OCI-LY3 (cell line): ENCODE measurements at regions not wholly inside any gene's neighbourhood (a gene's known extent, or its start where the extent isn't known, plus 50 kb on each side); places are given as distances from the start of the nearest gene placed in this dataset.

Experiments
- H2AFZ ChIP-seq: fragments of 200-600, 300-600 bp; shearing (Covaris generic); 2 replicates; pipeline ENCODE4 v1.6.0; 2014; ENCODE audit warnings: antibody characterized with exemption, low read depth, low read length
- H3K27ac ChIP-seq: fragments of 200-600, 300-600 bp; sonication (generic); 2 replicates; pipeline ENCODE4 v1.5.1; 2014; ENCODE audit warnings: mild to moderate bottlenecking, low read length, moderate library complexity, mixed read lengths
- H3K27me3 ChIP-seq: fragments of 200-600, 300-600 bp; sonication (generic); 2 replicates; pipeline ENCODE4 v1.6.1; 2014; ENCODE audit warnings: low read depth, low read length, mixed read lengths
- H3K36me3 ChIP-seq: fragments of 200-600, 300-600 bp; sonication (generic); replicated peaks from 2 replicates; pipeline ENCODE3; 2014; ENCODE audit warnings: low read depth, low read length, mixed read lengths
- H3K4me1 ChIP-seq: fragments of 300-600, 200-600 bp; sonication (generic); 2 replicates; pipeline ENCODE4 v1.6.1; 2014; ENCODE audit warnings: low read length, mixed read lengths
- H3K4me2 ChIP-seq: fragments of 200-600, 300-600 bp; sonication (generic); 2 replicates; pipeline ENCODE4 v1.6.1; 2014; ENCODE audit warnings: low read length, mixed read lengths
- H3K4me3 ChIP-seq: fragments of 300-600, 200-600 bp; sonication (generic); 2 replicates; pipeline ENCODE4 v1.5.1; 2014; ENCODE audit warnings: antibody characterized with exemption, mild to moderate bottlenecking, low read length, moderate library complexity
- H3K79me2 ChIP-seq: fragments of 300-600, 200-600 bp; shearing (Covaris generic); 2 replicates; pipeline ENCODE4 v1.6.1; 2014; ENCODE audit warnings: mild to moderate bottlenecking, low read length, mixed read lengths
- H3K9ac ChIP-seq: fragments of 300-600, 200-600 bp; shearing (Covaris generic); 2 replicates; pipeline ENCODE4 v1.6.0; 2014; ENCODE audit warnings: mild to moderate bottlenecking, low read length, moderate library complexity
- H3K9me3 ChIP-seq: fragments of 200-600, 300-600 bp; shearing (Covaris generic); 2 replicates; pipeline ENCODE4 v1.6.1; 2014; ENCODE audit warnings: low read length, mixed read lengths; ENCODE audit not compliant: insufficient read depth
- H4K20me1 ChIP-seq: fragments of 200-600, 300-600 bp; sonication (generic); 2 replicates; pipeline ENCODE4 v1.6.1; 2016; ENCODE audit warnings: low read length, mixed read lengths; ENCODE audit not compliant: insufficient read depth
- CTCF ChIP-seq: fragments of 200-600, 300-600 bp; sonication (generic); IDR thresholded peaks from 2 replicates; pipeline ENCODE4 v1.5.1; 2014; ENCODE audit warnings: antibody characterized with exemption, low read length, low read depth
- EZH2phosphoT487 ChIP-seq: fragments of 200-600 bp; shearing (Covaris generic); IDR thresholded peaks from 2 replicates; pipeline ENCODE4 v1.6.1; 2018; ENCODE audit warnings: antibody characterized with exemption, mixed run types, low read depth

GRCh38 chr10:84824525-84824924 is 496.1 kb downstream of the CCSER2 start:
- no peak overlapping the region for H3K9ac ChIP-seq
- no peaks in the 10 kb centered on the region for H3K9me3 ChIP-seq
- no peaks in the 10 kb centered on the region for H4K20me1 ChIP-seq
- H2AFZ ChIP-seq = no peak overlapping the region
- no peaks in the 10 kb centered on the region for H3K27me3 ChIP-seq
- no peak overlapping the region for H3K4me3 ChIP-seq
- TF ChIP-seq EZH2phosphoT487 = no peak
- H3K79me2 ChIP-seq = no peaks in the 10 kb centered on the region
- H3K27ac ChIP-seq = no peak overlapping the region
- H3K36me3 ChIP-seq = no peaks in the 10 kb centered on the region
- H3K4me2 ChIP-seq = no peak overlapping the region
- no peaks in the 10 kb centered on the region for H3K4me1 ChIP-seq

GRCh38 chr10:84825330-84825729 is 496.9 kb downstream of the CCSER2 start:
- Histone ChIP-seq H3K27ac (no peak overlapping the region), H3K27me3 (no peaks in the 10 kb centered on the region), H3K36me3 (no peaks in the 10 kb centered on the region), H3K4me1 (no peaks in the 10 kb centered on the region), H3K9ac (no peak overlapping the region), H3K79me2 (no peaks in the 10 kb centered on the region), H4K20me1 (no peaks in the 10 kb centered on the region), H3K4me3 (no peak overlapping the region), H3K4me2 (no peak overlapping the region), H2AFZ (no peak overlapping the region), H3K9me3 (no peaks in the 10 kb centered on the region)
- TF ChIP-seq EZH2phosphoT487 (no peak), CTCF (no peak)

- no peak overlapping the region for H3K4me2 ChIP-seq
- H3K4me1 ChIP-seq = no peaks in the 10 kb centered on the region
- H2AFZ ChIP-seq = no peak overlapping the region
- H3K4me3 ChIP-seq = no peak overlapping the region
- H4K20me1 ChIP-seq = no peaks in the 10 kb centered on the region
- H3K79me2 ChIP-seq = no peaks in the 10 kb centered on the region
- no peaks in the 10 kb centered on the region for H3K36me3 ChIP-seq
- H3K9ac ChIP-seq = no peak overlapping the region
- TF ChIP-seq EZH2phosphoT487 (no peak), CTCF (no peak)
- H3K27ac ChIP-seq = no peak overlapping the region
- no peaks in the 10 kb centered on the region for H3K9me3 ChIP-seq
- no peaks in the 10 kb centered on the region for H3K27me3 ChIP-seq
These were observed 498.3 kb downstream of the CCSER2 start for GRCh38 chr10:84826704-84827103.

GRCh38 chr10:84829131-84829530 is 500.7 kb downstream of the CCSER2 start:
- no peaks in the 10 kb centered on the region for H4K20me1 ChIP-seq
- no peaks in the 10 kb centered on the region for H3K4me1 ChIP-seq
- no peak overlapping the region for H3K9ac ChIP-seq
- H3K27me3 ChIP-seq = no peaks in the 10 kb centered on the region
- no peak overlapping the region for H3K4me2 ChIP-seq
- no peaks in the 10 kb centered on the region for H3K9me3 ChIP-seq
- H3K27ac ChIP-seq = no peak overlapping the region
- H3K4me3 ChIP-seq = no peak overlapping the region
- no peak overlapping the region for H2AFZ ChIP-seq
- no peaks in the 10 kb centered on the region for H3K36me3 ChIP-seq
- TF ChIP-seq CTCF (no peak), EZH2phosphoT487 (no peak)
- no peaks in the 10 kb centered on the region for H3K79me2 ChIP-seq
